Vagina (tissue), 2 donors: ENCODE measurements at regions not wholly inside any gene's neighbourhood (a gene's known extent, or its start where the extent isn't known, plus 50 kb on each side); places are given as distances from the start of the nearest gene placed in this dataset.

Experiments
- DNase-seq, 2 donors: peaks; one replicate each; pipeline ENCODE4 v3.0.0-alpha.2; 2017; ENCODE audit errors: extremely low spot score in 2 of 2
- H3K27ac ChIP-seq: fragments of 200-600 bp; sonication (generic); one replicate; pipeline ENCODE4 v1.5.1; 2019
- H3K27me3 ChIP-seq: fragments of 200-600 bp; sonication (generic); one replicate; pipeline ENCODE4 v1.5.1; 2019
- H3K36me3 ChIP-seq, 2 donors: fragments of 200-600 bp; sonication (generic); one replicate each; pipeline ENCODE4 v1.5.1; 2017 to 2019
- H3K4me1 ChIP-seq: fragments of 200-600 bp; sonication (generic); one replicate; pipeline ENCODE4 v1.5.1; 2019
- H3K4me3 ChIP-seq, 2 donors: fragments of 200-600 bp; sonication (generic); 1 replicate in 1 of 2; 2 replicates in 1 of 2; pipeline ENCODE4 v1.5.1; 2016 to 2019
- H3K9me3 ChIP-seq: fragments of 200-600 bp; sonication (generic); one replicate; pipeline ENCODE4 v1.5.1; 2019
- CTCF ChIP-seq, 3 experiments: fragments of 450-650 bp in 2 of 3; fragments of 200-600 bp in 1 of 3; sonication (generic) in 1 of 3; IDR thresholded peaks; one replicate each; pipeline ENCODE4 v1.5.1; 2017 to 2019; ENCODE audit warnings: antibody characterized with exemption in 3 of 3, mild to moderate bottlenecking in 2 of 3, moderate library complexity in 2 of 3
- POLR2A ChIP-seq, 2 donors: fragments of 450-650 bp; IDR thresholded peaks; one replicate each; pipeline ENCODE4 v1.6.1; 2017; ENCODE audit warnings: antibody characterized with exemption in 2 of 2, mild to moderate bottlenecking in 2 of 2, moderate library complexity in 2 of 2
- POLR2AphosphoS5 ChIP-seq, 2 donors: sonication (generic); formaldehyde crosslinking; IDR thresholded peaks; one replicate each; pipeline ENCODE4 v1.9.0; 2017; ENCODE audit warnings: antibody characterized with exemption in 2 of 2, mild to moderate bottlenecking in 2 of 2, low read depth in 1 of 2; ENCODE audit not compliant: insufficient read depth in 1 of 2
- intact Hi-C: fragments of 100-400 bp; cut with DNase I; formaldehyde crosslinking; loops from one replicate; pipeline ENCODE4 v1.15.1; 2023

- H3K27me3 ChIP-seq: no peaks in the 10 kb centered on the region
- DNase-seq: no peak
- H3K27ac ChIP-seq: no peak overlapping the region
- no peaks in the 10 kb centered on the region for H3K4me1 ChIP-seq
- TF ChIP-seq CTCF (IDR thresholded peaks at IDR 0.05) (no peak), POLR2AphosphoS5 (IDR thresholded peaks at IDR 0.05; ENCODE audit: insufficient read depth in 1 of 2, low read depth in 1 of 2) (no peak), POLR2A (IDR thresholded peaks at IDR 0.05) (no peak)
- no peaks in the 10 kb centered on the region for H3K36me3 ChIP-seq
- intact Hi-C loops: no loop called here
- H3K9me3 ChIP-seq: no peaks in the 10 kb centered on the region
- no peak overlapping the region for H3K4me3 ChIP-seq
These were observed 222.2 kb downstream of the GLI2 start for GRCh38 chr2:120957905-120958304.

- intact Hi-C loops: no loop called here
- no peaks in the 10 kb centered on the region for H3K27me3 ChIP-seq
- TF ChIP-seq POLR2AphosphoS5 (IDR thresholded peaks at IDR 0.05; ENCODE audit: insufficient read depth in 1 of 2, low read depth in 1 of 2) (no peak), CTCF (IDR thresholded peaks at IDR 0.05) (no peak), POLR2A (IDR thresholded peaks at IDR 0.05) (no peak)
- no peaks in the 10 kb centered on the region for H3K36me3 ChIP-seq
- no peak overlapping the region for H3K27ac ChIP-seq
- no peak for DNase-seq
- no peaks in the 10 kb centered on the region for H3K4me1 ChIP-seq
- H3K9me3 ChIP-seq: no peaks in the 10 kb centered on the region
- H3K4me3 ChIP-seq: no peak overlapping the region
These were observed 223.1 kb downstream of the GLI2 start for GRCh38 chr2:120958623-120959366.

GRCh38 chr2:120959426-120959825, 223.8 kb downstream of the GLI2 start:
- DNase-seq: no peak
- H3K9me3 ChIP-seq: no peaks in the 10 kb centered on the region
- intact Hi-C loops: no loop called here
- H3K27ac ChIP-seq: no peak overlapping the region
- TF ChIP-seq POLR2AphosphoS5 (IDR thresholded peaks at IDR 0.05; ENCODE audit: insufficient read depth in 1 of 2, low read depth in 1 of 2): no peak
- TF ChIP-seq POLR2A (IDR thresholded peaks at IDR 0.05): no peak
- TF ChIP-seq CTCF (IDR thresholded peaks at IDR 0.05): no peak
- no peak overlapping the region for H3K4me3 ChIP-seq
- H3K4me1 ChIP-seq: no peaks in the 10 kb centered on the region
- H3K27me3 ChIP-seq: no peaks in the 10 kb centered on the region
- no peaks in the 10 kb centered on the region for H3K36me3 ChIP-seq

GRCh38 chr2:120960770-120961366, 225.2 kb downstream of the GLI2 start:
- Histone ChIP-seq H3K4me1 (no peaks in the 10 kb centered on the region), H3K27me3 (no peaks in the 10 kb centered on the region), H3K36me3 (no peaks in the 10 kb centered on the region), H3K27ac (no peak overlapping the region), H3K4me3 (no peak overlapping the region), H3K9me3 (no peaks in the 10 kb centered on the region)
- TF ChIP-seq CTCF (IDR thresholded peaks at IDR 0.05) (no peak), POLR2AphosphoS5 (IDR thresholded peaks at IDR 0.05; ENCODE audit: insufficient read depth in 1 of 2, low read depth in 1 of 2) (no peak), POLR2A (IDR thresholded peaks at IDR 0.05) (no peak)
- no peak for DNase-seq
- intact Hi-C loops: no loop called here

- Histone ChIP-seq H3K27ac (no peak overlapping the region), H3K4me1 (no peaks in the 10 kb centered on the region), H3K4me3 (no peak overlapping the region), H3K36me3 (no peaks in the 10 kb centered on the region), H3K9me3 (no peaks in the 10 kb centered on the region), H3K27me3 (no peaks in the 10 kb centered on the region)
- DNase-seq: no peak
- TF ChIP-seq POLR2AphosphoS5 (IDR thresholded peaks at IDR 0.05; ENCODE audit: insufficient read depth in 1 of 2, low read depth in 1 of 2) (no peak), POLR2A (IDR thresholded peaks at IDR 0.05) (no peak)
- intact Hi-C loops: no loop called here
These were observed 225.7 kb downstream of the GLI2 start for GRCh38 chr2:120961396-120961795.
